ENCODE measurements at regions not wholly inside any gene's neighbourhood (a gene's known extent, or its start where the extent isn't known, plus 50 kb on each side); places are given as distances from the start of the nearest gene placed in this dataset.
"Not testable (repeated sequence)": the region's sequence is repeated elsewhere in the genome, so short reads cannot be mapped to it uniquely, and the experiment has no call there.

GRCh38 chr2:84132370-84132769, 326.7 kb downstream of the SUCLG1 start:
- DNase-seq (ENCODE audit: low spot score) = no peak

- DNase-seq (ENCODE audit: low spot score) = no peak
Observed at GRCh38 chr2:84131278-84131830, 327.7 kb downstream of the SUCLG1 start.

- DNase-seq (ENCODE audit: low spot score) = no peak
Observed at GRCh38 chr2:84129018-84129417, 330.1 kb downstream of the SUCLG1 start.

DNA sequence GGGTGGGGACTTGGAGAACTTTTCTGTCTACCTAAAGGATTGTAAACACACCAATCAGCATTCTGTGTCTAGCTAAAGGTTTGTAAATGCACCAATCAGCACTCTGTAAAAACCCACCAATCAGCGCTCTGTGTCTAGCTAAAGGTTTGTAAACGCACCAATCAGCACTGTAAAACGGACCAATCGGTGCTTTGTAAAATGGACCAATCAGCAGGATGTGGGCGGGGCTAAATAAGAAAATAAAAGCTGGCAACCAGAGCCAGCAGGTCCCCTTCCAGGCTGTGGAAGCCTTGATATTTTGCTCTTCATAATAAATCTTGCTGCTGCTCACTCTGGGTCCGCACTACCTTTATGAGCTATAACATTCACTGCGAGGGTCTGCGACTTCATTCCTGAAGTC, 331.3 kb downstream of the SUCLG1 start:
- not testable (repeated sequence) for DNase-seq (ENCODE audit: low spot score)

GRCh38 chr2:84126530-84126929, 332.6 kb downstream of the SUCLG1 start:
- DNase-seq (ENCODE audit: low spot score) = no peak

DNA sequence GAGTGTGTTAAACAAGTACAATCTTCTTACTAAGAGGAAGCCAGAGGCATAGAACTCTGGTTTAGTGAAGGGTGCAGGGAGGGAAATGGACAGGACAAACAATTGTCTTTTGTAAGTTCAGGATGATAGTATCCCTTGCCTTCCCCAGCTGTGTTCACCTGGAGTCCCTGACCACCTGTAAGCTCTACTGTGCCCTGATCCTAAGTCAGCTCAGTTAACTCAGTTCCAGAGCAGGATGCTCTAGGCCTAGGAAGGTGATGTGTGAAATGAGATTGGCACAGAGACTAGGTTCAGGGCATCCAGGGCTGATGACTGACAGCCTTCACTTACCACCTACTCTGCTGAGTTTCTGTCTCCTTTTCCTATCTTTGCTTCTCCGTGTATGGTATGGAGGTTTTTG, 333.0 kb downstream of the SUCLG1 start:
- DNase-seq (ENCODE audit: low spot score) = no peak

DNA sequence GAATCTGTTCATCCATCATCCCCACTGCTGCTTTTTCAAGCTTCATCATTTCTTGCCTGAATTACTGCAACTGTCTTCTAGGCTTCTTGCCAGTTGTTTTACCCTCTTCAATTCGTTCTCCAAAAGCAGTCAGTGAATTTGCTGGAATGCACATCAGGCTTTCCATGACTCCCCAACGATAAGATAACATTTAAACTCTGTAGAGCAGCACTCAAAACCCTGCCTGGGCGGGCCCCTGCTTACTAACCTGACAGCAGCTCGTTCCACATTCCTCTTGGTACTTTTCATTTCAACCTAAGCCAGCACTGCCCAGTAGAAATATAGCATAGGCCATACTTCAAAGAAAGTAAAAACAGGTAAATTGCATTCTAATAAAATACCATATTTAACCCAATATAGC, 342.9 kb downstream of the SUCLG1 start:
- DNase-seq (ENCODE audit: low spot score) = no peak

DNA sequence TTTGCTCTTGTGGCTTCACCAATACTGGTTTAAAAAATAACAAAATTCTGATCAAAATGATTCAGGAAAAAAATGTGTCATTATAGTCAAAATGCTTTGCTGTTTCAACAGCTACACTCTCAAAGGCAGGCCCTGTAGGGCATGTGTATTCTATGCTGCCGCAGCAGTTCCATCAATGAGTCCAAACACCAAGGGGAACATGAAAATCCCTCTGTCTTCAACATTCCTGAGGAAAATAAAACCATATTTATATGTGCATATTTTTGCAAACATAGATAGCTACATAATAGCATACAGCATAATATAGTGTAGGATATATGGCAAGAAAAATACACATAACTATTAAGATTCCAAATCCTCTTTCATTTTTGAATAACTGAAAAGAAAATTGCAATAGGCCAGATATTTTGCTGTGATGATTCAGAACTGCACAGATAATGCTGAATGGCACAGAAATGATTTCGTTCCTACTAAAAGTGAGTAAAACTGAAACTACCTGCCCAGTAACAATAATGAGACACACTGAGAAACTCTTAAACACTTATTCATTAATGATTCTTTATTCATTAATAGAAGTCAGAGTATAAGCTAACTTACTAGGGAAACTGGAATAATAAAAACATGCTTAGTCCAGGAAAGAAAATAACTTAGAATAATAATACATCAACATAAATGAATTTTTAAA, 343.8 kb downstream of the SUCLG1 start:
- DNase-seq (ENCODE audit: low spot score) = no peak

- DNase-seq (ENCODE audit: low spot score) = not testable (repeated sequence)
Observed at GRCh38 chr2:84103816-84104527, 355.1 kb downstream of the SUCLG1 start.

- DNase-seq (ENCODE audit: low spot score) = no peak
Observed at GRCh38 chr2:84102274-84102673, 356.8 kb downstream of the SUCLG1 start.

DNA sequence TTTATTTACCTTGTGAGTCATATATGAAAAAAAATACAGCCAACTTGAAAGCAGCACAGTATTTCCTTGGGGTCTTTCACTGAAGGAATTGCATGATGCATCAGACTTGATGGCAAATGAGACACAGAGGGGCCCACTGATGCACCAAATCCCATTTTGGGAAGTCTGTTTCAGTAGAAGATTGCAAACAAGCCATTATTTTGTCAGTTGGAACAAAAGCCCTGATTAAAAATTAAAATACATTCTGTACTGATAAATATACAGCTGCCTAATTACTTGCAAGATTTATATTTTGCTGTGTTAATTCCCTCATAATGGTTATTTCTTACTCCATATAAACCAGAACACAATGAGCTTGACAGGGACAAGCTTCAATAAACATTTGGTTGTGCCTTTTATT, 370.4 kb downstream of the SUCLG1 start:
- DNase-seq (ENCODE audit: low spot score) = no peak

GRCh38 chr2:84085562-84085961, 373.5 kb downstream of the SUCLG1 start:
- no peak for DNase-seq (ENCODE audit: low spot score)

- no peak for DNase-seq (ENCODE audit: low spot score)
Observed at GRCh38 chr2:84084856-84085255, 374.2 kb downstream of the SUCLG1 start.

- DNase-seq (ENCODE audit: low spot score) = no peak
Observed at GRCh38 chr2:84083984-84084383, 375.1 kb downstream of the SUCLG1 start.

- DNase-seq (ENCODE audit: low spot score) = no peak
Observed at GRCh38 chr2:84078471-84078870, 380.6 kb downstream of the SUCLG1 start.

- peak; percentile 38 for DNase-seq (ENCODE audit: low spot score)
Observed at GRCh38 chr2:84077496-84077895, 381.6 kb downstream of the SUCLG1 start.

DNA sequence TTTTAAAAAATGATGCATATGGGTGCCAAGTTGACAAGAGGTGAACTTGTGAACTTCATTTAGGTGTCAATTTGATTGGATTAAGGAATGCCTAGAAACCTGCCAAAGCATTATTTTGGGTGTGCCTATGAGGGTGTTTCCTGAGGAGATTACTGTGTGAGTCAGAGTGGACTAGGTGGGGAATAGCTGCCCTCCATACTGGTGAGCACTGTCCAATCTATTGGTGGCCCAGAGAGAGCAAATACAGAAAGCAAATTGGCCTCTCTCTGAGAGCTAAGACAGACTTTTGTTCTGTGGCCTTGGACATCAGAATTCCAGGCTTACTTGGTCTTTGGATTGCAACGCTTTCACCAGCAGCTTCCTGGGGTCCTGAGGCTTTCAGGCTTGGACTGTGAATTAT, 388.0 kb downstream of the SUCLG1 start:
- DNase-seq (ENCODE audit: low spot score) = no peak

DNA sequence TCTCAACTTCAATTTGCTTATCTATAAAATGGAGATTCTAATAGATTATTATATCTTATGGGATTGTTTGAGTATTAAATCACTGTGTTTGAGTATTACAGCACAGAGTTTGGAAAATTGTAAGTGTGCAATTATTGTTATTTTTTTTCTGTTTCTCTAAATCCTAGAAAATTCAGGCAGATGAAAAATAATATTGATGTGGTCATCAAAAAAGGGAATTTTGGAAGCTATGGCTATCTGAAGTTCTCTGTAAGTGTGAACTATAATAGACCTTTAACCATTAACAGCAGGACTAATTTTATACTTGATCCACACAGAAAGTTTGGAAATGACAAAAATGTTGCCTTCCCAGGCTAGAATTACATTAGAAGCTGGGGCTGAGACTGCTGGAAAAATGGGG, 393.2 kb downstream of the SUCLG1 start:
- DNase-seq (ENCODE audit: low spot score) = no peak

GRCh38 chr2:84057917-84058560, 401.0 kb downstream of the SUCLG1 start:
- DNase-seq (ENCODE audit: low spot score) = no peak

DNA sequence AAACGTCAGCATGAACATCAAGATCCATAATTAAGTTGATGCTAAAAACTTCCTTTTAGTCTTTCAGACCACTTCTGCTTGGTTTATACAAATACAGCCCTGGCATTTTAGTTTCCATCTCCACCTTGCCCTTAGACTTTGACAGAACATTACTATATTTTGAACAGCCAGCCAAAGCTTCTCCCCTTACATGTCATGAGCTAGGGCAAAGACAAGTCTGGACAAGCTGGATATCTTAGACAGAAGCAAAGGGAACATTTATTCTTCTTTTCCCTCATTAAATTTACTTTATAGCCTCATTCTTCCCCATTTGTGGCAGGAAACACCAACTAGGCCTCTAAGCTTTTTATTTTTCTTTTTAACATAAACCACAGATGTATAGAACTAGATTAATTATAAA, 403.3 kb downstream of the SUCLG1 start:
- no peak for DNase-seq (ENCODE audit: low spot score)

DNA sequence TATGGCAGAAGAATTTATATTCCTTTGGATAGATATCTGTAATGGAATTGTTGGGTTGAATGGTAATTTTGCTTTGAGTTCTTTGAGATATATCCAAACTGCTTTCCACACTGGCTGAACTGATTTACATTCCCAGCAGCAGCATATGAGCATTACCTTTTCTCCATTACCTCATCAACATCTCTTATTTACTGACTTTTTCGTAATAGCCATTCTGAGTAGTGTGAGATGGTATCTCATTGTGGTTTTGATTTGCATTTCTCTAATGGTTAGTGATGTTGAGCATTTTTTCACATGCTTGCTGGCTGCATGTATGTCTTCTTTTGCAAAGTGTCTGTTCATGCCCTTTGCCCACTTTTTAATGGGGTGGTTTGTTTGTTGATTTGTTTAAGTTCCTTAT, 404.5 kb downstream of the SUCLG1 start:
- not testable (repeated sequence) for DNase-seq (ENCODE audit: low spot score)

- DNase-seq (ENCODE audit: low spot score) = no peak
Observed at GRCh38 chr2:84052913-84053312, 406.2 kb downstream of the SUCLG1 start.

GRCh38 chr2:84052043-84052442, 407.0 kb downstream of the SUCLG1 start:
- DNase-seq (ENCODE audit: low spot score) = no peak
